HG03066 (cell line): ENCODE measurements at regions not wholly inside any gene's neighbourhood (a gene's known extent, or its start where the extent isn't known, plus 50 kb on each side); places are given as distances from the start of the nearest gene placed in this dataset.
"Not testable (repeated sequence)": the region's sequence is repeated elsewhere in the genome, so short reads cannot be mapped to it uniquely, and the experiment has no call there.

ENCODE experiments used
- ATAC-seq: cut with Tn5 transposase; IDR thresholded peaks from one replicate; pipeline ENCODE4 v1.9.1; 2021; ENCODE audit warnings: low read depth; ENCODE audit not compliant: unreplicated experiment

- ATAC-seq, result no peak
Observed at GRCh38 chr10:23493711-23494110, 54.8 kb downstream of the OTUD1 start.

GRCh38 chr10:23496727-23497126 is 57.9 kb downstream of the OTUD1 start:
- no peak for ATAC-seq

- no peak for ATAC-seq
Observed at GRCh38 chr10:23499372-23500132, 60.7 kb downstream of the OTUD1 start.

- no peak for ATAC-seq
Observed at GRCh38 chr10:23505797-23506465, 67.1 kb downstream of the OTUD1 start.

GRCh38 chr10:23512355-23513058 is 73.6 kb downstream of the OTUD1 start:
- no peak for ATAC-seq

- not testable (repeated sequence) for ATAC-seq
Observed at GRCh38 chr10:23513621-23514020, 74.7 kb downstream of the OTUD1 start.

- no peak for ATAC-seq
Observed at GRCh38 chr10:23514321-23514720, 75.4 kb downstream of the OTUD1 start.

- ATAC-seq, result no peak
Observed at GRCh38 chr10:23516530-23516929, 77.7 kb downstream of the OTUD1 start.

GRCh38 chr10:23517155-23517554 is 78.3 kb downstream of the OTUD1 start:
- no peak for ATAC-seq

GRCh38 chr10:23521735-23522134 is 82.9 kb downstream of the OTUD1 start:
- no peak for ATAC-seq

GRCh38 chr10:23522345-23522744 is 83.5 kb downstream of the OTUD1 start:
- no peak for ATAC-seq

- ATAC-seq, result no peak
Observed at GRCh38 chr10:23523251-23523650, 84.4 kb downstream of the OTUD1 start.

- no peak for ATAC-seq
Observed at GRCh38 chr10:23525406-23525805, 86.5 kb downstream of the OTUD1 start.

- no peak for ATAC-seq
Observed at GRCh38 chr10:23528419-23528818, 89.5 kb downstream of the OTUD1 start.

- no peak for ATAC-seq
Observed at GRCh38 chr10:23529625-23530024, 90.8 kb downstream of the OTUD1 start.

- no peak for ATAC-seq
Observed at GRCh38 chr10:23530079-23530478, 91.2 kb downstream of the OTUD1 start.

- ATAC-seq, result no peak
Observed at GRCh38 chr10:23533212-23533611, 94.3 kb downstream of the OTUD1 start.

GRCh38 chr10:23534326-23534725 is 95.5 kb downstream of the OTUD1 start:
- ATAC-seq, result no peak

GRCh38 chr10:23534761-23535160 is 95.9 kb downstream of the OTUD1 start:
- ATAC-seq, result no peak

- no peak for ATAC-seq
Observed at GRCh38 chr10:23535381-23535780, 96.5 kb downstream of the OTUD1 start.

- ATAC-seq, result no peak
Observed at GRCh38 chr10:23538968-23539367, 100.1 kb downstream of the OTUD1 start.
